SK-N-DZ (cell line): ENCODE measurements at regions not wholly inside any gene's neighbourhood (a gene's known extent, or its start where the extent isn't known, plus 50 kb on each side); places are given as distances from the start of the nearest gene placed in this dataset.

Source experiments
- DNase-seq: peaks from one replicate; pipeline ENCODE4 v3.0.0-alpha.2; 2015; ENCODE audit warnings: low spot score

DNA sequence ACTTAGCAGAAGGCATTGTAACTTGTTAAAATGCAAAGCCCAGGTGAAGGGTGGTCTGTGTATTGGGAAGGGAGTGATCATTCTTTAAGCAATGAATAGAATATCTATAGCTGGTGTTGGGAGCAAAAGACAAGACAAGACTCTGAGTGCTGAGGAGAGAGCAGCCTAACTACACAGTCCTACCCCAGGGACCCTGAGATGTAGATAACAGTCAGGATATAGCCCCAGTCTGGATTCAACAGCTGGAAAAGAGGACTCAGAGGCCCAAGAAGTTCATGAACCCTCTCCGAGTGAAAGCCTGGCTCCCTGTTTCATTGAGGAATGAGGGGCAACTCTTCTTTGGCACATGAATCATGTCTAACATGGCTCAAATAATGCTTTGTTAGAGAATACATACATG, 310.7 kb upstream of the SLC14A2 start:
- no peak for DNase-seq

DNA sequence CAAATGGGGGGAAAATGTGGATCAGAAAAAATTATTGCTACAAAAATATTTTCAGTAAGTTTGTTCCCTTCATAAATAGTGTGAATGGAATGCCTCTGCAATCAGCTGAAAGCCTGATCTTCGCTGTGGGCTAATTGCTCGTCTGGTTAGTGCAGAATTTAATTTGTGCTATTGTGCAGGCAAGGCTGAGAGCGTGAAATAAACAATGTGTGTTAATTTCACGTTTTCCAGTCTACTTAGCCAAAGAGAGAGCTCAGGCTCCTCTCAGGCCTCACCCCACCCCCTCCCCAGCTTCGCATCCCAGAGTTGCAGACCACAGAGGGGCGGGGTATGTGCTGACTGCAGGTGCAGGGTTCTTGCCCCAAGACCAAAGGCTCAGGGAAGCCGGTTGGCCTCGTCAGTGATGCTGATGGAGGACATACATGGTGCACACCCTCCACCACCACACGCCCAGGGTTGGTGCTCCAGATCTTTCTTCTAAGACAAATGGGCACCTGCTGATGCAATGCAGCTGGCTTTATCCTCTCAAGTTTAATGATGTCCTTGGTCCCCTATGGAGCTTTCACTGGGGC, 302.6 kb upstream of the SLC14A2 start:
- no peak for DNase-seq

DNA sequence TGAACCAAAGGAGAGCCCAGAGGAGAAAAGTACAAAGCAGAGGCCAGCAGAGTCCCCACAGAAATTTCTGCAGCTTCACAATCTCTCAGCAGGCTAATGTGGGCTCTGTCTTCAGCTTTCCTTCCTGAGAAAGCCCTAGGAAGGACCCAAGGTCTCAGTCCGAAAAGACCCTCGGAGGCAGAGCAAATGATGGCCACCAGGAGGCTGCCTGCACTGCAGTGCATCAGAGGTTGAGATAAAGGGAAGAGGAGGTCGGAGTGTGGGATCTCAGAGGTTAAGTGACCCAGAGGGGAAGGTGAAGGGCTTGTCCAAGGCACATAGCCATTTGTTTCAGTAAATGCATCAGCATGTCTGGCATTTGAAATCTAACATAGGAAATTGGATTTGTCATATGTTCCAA, 299.1 kb upstream of the SLC14A2 start:
- DNase-seq: no peak

DNA sequence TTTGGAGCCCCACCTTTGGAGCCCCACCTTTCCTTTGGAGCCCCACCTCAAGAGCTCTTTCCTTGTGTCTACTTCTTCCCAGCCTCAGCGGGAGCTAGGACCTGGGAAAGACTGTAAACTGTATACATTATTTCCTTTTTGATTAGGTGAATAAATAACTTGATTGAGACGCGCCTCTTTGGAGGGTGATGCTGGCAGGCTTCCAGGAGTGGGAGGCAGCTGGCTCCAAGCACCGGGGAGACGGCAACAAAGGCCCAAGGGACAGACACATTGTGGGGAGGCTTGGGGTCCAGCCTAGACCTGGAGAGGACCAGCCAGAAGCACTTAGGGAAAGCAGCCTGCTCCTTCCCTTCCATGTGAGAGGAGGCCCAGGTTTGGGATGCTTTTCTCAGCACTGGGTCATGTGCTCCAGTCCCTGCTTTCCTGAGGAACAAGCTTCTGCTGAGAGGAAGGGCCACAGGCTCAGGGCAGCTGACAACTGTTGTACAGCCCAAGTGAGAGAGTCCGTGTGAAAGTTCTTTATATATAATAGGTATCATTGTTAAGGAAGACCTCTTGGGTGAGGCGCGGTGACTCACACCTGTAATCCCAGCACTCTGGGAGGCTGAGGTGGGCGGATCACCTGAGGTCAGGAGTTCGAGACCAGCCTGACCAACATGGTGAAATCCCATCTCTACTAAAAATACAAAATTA, 297.2 kb upstream of the SLC14A2 start:
- no peak for DNase-seq

DNA sequence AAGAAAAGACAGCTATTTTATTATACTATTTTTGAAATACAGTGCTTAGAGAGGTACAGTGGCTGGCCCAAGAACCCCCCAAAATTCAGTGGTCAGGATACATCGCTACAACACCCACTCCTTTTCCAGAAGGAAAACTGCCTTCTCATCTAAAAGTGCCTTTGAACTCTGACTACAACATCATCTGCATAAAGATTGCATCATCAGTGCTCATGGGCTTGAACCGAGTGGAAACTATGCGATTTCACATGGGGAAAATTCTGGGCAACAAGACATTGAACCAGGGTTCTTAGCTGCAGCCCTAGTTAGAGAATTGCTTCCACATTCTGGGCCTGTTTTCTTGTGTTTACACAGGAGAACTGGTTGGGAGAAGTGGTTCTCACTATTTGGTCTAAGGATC, 294.6 kb upstream of the SLC14A2 start:
- DNase-seq: no peak

DNA sequence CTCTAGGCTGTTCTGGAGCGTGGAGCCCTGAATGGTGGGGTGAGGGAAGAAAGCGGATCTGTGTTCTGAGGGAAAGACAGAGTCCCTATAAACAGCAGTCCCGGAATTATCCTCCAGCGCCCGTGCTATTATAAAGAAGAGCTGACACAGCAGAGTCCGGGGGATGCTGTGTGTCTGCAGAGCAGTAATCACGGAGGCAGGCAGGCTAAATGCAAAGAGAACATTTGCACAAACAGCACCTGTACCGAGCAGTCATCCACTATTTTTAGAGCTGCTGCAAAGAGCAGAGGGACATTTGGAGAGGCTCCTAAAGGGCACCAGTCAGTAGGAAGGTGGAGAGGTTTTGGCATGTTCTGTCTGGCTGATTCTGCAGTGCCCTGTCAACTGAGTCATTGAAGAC, 293.8 kb upstream of the SLC14A2 start:
- DNase-seq: no peak

DNA sequence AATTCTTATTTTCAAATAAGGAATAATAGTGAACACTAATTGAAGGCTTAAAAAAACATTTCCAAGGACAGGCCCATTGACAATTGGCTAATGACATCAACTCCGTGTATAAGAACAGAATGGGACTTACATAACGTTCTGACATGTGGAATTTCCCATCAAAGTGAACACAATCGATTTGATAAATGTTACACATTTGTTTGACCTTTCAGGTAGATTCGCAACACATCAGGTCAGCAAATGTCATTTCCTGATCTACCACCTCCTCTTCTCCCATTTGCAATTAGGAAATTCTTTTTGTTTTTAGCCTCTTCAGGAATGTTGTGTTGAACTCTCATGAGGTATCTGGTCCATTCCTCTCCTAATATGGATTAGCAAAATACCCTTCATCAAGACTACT, 292.9 kb upstream of the SLC14A2 start:
- DNase-seq: no peak

DNA sequence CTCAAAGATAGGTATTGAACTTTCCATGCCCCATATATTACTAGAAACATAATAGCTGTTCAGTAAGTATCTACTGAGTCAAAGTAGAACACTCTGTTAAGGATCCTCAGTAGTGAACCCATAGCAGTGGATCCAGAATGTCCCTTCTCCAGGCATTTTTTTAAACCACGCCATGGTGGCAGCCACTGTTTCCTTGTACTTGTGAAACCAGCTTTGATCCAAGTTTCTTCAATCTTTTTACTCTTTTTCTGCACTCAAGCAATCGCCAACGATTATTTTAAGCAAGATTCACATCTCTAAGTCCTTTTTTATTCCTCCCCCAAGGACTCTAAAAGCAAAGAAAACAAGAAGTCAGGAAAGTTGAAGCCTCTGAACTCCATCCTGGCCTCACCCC, 291.2 kb upstream of the SLC14A2 start:
- no peak for DNase-seq

DNA sequence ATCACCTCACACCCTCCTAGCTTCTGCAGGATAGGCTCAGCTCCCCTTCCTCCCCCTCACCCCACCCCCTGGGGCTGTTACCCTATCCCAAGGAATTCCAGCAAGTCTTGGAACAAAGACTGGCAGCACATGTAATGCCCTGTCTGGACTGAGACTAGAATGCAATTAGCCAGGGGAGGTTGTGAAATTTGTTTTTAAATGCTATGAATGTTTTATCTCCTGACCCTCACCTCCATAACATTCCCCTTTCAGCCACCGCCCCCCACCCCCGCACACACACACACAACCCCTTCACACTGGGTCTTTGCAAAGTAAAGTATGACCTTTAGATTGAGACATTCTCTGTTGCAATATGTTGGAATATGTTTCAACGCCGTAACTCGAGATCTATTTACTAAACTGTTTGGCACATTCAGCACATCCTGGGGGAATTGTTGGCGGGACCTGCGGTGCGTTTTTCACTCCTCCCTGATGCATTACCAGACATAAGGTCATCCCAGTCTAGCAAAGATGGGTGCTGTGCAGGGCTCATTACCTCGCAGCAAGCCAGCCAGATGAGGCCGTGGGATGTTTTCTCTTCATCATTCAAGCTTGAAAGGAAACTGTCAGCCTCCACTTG, 290.7 kb upstream of the SLC14A2 start:
- DNase-seq: no peak

DNA sequence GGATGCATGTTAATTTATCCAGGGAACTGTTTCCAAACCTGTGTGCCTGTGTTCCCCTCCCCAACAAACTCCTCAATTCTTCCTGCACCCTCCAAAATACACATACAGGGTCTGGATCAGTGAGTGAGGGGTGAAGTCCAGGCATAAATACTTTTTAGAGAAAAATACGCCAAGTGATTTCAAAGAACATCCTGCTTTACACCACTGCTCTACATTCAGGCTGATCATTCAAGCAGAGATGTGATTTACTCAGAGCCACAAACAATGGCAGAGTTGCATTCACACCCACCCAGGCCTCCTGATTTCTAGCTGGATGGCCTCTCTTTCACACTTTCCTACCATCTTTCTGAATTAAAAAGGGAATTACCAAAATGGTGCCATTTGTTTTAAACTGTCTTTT, 289.5 kb upstream of the SLC14A2 start:
- no peak for DNase-seq

DNA sequence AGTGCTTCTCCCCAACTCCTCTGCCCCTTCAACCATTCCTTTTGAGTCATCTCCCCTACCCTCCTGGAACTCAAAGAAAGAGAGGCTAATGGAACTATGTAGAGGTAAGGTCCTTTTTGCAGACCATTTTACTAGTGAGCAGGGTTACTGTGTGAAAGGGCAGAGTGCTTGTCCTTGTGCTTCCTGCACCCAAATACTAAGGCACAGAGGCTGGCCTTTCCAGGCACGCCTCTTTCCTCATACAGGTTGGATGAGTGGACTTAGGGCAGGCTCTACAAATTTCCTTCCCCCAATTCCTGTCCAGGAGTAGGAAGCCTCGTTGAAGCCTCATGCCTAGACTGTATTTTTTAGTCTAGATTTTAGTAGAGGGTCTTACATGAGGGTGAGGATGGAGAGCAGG, 288.8 kb upstream of the SLC14A2 start:
- DNase-seq: no peak

DNA sequence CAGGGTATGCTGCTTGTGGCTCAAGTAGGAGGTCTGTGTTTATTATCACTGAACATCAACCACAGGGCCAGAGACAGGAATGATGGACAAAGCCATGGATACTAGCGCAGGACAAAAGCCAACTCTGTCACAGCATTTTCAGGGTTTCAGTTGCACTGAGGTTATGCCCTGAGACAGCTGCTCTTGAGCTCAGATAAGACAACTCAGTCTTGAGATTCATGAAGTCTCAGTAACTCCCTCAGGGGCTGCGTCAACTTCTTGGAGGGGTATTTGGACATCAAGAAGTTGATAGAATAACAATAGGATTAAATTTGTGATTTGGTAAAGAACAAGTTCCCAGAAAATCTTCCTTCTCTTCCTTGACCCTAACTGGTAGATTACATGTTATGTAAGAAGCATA, 287.0 kb upstream of the SLC14A2 start:
- DNase-seq: no peak

DNA sequence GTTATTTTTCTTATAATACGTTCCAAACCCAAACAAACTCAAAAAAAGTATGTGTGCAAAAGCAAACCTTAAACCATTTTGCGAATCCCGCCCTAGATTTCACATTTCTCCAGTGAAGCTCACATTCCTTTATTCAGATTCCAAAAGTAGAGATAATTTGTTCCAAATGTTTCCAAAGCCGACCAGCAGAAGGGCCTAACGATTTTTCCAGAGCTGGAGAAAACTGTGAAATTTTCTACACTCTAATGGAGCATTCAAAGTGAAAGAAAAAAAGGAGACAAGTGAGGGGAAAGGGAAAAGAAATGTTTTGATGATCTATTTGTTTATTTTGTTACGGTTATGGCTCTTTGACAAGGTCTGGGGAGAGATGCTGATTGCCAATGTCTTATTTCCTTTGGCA, 286.5 kb upstream of the SLC14A2 start:
- DNase-seq: no peak

DNA sequence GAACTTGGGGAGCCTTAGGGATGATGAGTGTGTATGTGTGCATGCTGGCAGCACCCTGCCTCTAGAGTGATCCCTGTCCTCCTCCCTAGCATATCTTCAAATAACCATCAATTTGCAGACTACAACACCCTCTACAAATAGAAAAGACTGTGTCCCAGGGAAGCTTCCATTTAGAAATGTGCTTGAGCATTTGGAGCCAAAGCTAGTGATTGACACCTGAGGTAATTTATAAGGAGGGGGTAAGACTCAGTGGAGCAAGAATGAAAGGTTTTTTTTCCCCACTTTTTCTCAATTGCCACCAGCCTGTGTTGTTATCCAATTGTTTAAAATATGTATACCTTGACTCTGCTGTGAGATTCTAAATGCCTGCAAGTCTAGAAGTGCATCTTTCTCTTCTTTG, 286.0 kb upstream of the SLC14A2 start:
- DNase-seq: no peak

DNA sequence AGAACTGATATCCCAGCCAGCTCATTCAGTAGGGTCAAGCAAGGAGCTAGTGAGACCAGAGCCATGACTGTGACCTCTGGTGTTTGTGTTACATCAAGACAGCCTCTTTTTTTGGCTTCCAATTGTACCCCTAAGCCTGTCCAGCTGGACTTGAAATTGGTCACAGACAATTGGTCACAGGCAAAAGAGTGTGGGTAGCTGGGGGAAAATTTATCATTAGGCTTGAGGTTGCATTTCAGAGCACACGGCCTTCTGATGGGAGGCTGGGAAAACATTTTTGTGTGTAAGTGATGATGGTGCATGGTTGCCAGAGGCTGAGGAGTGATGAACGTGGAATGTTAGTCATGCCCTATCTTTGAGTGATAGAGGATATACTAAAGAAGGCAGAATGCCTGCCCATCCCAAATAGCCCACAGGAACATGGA, 285.1 kb upstream of the SLC14A2 start:
- DNase-seq: no peak

DNA sequence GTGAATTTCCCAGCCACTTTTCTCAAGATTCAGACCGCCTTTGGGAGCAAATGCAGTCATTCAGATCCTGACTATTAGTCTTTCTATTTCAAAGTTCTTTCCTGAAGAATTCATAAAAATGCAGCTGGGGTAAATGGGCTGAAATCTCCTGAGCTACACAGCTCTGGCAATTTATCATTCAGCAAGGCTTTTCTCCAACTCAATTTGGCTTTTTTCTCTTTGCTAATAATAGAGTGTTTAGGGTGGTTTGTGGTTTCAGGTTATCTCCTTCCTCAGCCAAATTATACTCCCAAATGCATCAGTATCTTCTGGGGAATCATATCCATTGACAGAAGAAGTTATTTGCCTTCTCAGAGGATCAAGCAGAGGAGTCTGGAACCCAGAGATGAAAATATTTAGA, 282.4 kb upstream of the SLC14A2 start:
- DNase-seq: no peak

DNA sequence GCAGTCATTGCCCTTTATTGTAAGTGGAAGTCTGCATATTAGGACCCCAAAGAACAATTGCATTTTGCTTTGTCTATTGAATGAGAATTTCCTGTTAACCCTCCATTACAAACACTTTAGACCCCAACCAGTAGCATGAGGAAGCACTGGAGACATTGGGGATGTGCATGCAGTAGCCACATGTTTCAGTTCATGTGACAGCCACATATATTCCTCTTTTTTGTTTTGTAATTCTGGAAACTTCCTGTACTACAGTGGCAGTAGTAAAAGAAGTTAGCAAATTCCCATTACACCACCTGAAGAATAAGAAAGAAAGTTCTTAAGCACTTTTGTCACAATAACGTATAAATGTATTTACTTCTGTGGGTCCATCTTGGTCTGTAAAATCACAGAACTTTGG, 281.1 kb upstream of the SLC14A2 start:
- DNase-seq: no peak

DNA sequence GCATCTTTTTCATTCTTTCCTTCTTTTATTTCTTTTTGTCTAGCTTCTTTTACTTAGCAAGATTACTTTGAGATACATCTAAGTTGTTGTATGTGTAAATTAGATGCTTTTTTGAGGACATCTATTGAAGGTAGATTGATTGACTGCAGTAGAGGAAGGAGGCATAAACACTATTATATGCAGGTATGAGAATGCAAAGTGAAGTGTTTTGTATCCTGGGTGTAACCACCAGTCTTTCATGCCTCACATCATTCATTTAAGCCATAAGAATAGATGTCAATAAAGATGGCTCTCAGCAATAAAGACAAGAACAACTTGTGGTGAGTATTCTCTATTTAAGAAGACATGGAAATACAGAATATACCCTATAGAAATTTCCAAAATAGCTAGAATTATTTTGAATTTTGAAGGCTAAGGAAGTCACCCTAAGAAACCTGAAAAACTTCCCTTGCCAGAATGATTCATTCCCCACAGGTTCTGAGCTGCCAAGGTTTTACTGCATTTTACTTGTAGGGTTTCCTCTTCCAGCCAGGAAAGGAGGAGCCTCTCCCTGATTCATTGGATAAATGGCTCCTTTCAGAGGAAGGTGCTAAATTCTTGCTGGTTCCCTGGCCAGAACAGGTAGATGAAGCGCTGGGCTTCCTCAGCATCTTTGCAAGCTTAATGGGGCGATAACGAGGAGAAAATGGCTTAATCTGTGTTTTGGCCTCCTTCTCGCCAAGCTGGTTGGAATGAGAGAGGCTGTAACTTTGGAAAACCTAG, 279.8 kb upstream of the SLC14A2 start:
- no peak for DNase-seq

DNA sequence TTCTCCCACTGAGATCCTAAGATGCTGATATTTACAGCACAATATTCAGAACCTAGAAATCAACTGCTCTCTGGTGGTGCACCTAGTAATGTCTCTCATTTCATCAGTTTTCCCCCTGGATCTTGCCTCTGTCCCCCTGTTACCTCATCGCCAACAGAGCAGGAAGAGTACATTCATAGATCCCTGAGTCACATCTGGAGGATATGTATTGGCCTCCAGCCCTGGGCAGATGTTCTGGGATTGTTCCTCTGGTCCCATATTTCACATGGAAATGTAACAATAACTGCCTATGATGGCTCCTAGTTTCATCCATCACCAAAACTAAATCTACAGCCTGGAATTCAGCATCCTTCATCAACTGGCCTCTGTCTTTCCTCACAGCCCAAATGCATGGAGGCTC, 278.8 kb upstream of the SLC14A2 start:
- no peak for DNase-seq

DNA sequence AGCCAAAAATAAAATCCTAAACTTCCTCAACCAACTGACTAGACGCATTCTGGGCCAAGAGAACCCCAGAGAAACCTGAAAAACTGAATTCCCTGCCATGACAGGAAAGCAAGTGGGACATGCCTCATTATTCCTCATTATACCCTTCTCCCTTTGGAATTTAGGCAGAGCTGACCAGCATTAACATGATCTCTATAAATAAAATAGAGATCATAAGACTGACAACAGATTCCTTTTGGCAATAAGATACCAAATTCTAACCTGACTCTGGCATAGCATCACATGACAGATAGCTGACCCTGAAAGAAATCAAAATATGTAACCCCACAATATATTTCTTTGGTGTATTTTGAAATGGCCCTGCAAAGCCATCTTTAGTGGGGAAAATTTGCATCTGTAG, 277.8 kb upstream of the SLC14A2 start:
- no peak for DNase-seq

DNA sequence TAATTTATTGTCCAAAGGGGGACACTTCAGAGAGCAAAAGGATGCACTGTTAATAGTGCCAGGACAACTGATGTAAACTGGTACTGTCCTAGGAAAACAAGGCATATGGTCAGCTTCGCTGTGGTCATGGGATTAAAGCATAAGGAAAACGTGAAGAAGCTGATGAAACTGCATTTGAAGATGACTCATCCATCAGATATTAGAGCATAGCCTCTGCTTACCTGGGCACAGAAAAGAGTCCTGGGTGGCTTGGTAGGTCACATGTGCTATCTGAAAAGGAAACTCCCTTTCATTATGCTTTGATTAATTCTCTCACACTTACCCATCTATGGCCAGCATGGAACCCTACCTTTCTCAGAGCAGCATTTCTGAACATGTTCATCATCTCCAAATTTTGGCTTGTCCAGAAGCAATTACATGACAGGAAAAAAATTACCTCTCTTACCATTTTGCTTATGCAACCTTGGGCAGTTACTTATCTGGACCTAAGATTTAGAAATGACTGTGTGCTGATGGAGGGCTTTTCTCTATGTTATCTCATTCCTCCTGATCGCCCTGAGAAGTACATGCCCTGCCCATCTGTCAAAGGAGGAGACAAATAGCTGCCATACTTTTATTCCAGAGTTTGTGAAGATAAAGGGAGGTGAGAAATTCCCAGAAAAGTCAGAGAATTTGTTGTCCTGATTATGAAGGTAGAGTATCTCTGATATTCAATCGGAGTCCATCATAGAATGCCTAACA, 275.3 kb upstream of the SLC14A2 start:
- DNase-seq: no peak

DNA sequence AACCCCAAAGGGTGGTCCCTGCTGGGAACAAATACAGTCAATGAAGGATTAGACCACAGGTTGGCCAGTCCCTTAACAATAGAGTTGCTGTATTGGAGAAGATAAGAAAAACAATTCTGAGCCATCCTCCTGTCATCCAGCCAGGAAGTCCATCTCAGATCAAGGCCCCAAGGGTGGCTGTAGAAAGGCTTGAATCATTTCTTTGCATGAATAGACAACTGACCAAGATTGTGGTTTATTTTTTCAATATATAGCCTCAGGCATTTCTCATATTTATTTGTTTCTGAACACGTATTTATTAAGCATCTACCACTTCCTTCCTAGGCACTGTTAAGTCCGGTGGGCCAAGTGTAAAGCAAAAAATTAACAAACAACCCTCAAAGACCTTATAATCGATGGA, 274.4 kb upstream of the SLC14A2 start:
- DNase-seq: no peak
